Bone marrow (tissue), 2 donors: ENCODE measurements at regions not wholly inside any gene's neighbourhood (a gene's known extent, or its start where the extent isn't known, plus 50 kb on each side); places are given as distances from the start of the nearest gene placed in this dataset.
"Not testable (repeated sequence)": the region's sequence is repeated elsewhere in the genome, so short reads cannot be mapped to it uniquely, and the experiment has no call there.

ENCODE experiments used
- DNase-seq, 2 donors: peaks; one replicate each; lab custom pipeline; 2025; lab: John Stamatoyannopoulos, UW

- DNase-seq: no peak
These were observed 80.5 kb downstream of the ZIC3 start for GRCh38 chrX:137646472-137646871.

- no peak for DNase-seq
These were observed 85.7 kb downstream of the ZIC3 start for GRCh38 chrX:137651647-137652046.

GRCh38 chrX:137652086-137652485 lies 86.2 kb downstream of the ZIC3 start:
- DNase-seq: no peak

- DNase-seq: no peak
These were observed 88.6 kb downstream of the ZIC3 start for GRCh38 chrX:137654481-137654880.

GRCh38 chrX:137667776-137668175 lies 101.8 kb downstream of the ZIC3 start:
- no peak for DNase-seq

- DNase-seq: no peak
These were observed 118.7 kb downstream of the ZIC3 start for GRCh38 chrX:137684591-137684990.

- DNase-seq: no peak
These were observed 129.5 kb downstream of the ZIC3 start for GRCh38 chrX:137695417-137695816.

GRCh38 chrX:137707348-137707747 lies 141.4 kb downstream of the ZIC3 start:
- DNase-seq: no peak

- DNase-seq: no peak
These were observed 176.9 kb downstream of the ZIC3 start for GRCh38 chrX:137742846-137743245.

- DNase-seq: no peak
These were observed 177.5 kb downstream of the ZIC3 start for GRCh38 chrX:137743414-137743813.

- DNase-seq: no peak
These were observed 180.4 kb downstream of the ZIC3 start for GRCh38 chrX:137746289-137746688.

GRCh38 chrX:137747244-137748043 lies 181.5 kb downstream of the ZIC3 start:
- DNase-seq: no peak

- no peak for DNase-seq
These were observed 182.9 kb downstream of the ZIC3 start for GRCh38 chrX:137748827-137749226.

- no peak for DNase-seq
These were observed 183.3 kb downstream of the ZIC3 start for GRCh38 chrX:137749246-137749645.

GRCh38 chrX:137771537-137771936 lies 205.6 kb downstream of the ZIC3 start:
- DNase-seq: no peak

- DNase-seq: no peak
These were observed 226.3 kb downstream of the ZIC3 start for GRCh38 chrX:137792214-137792613.

- not testable (repeated sequence) for DNase-seq
These were observed 232.0 kb downstream of the ZIC3 start for GRCh38 chrX:137797926-137798325.

- no peak for DNase-seq
These were observed 257.3 kb downstream of the ZIC3 start for GRCh38 chrX:137823257-137823656.

GRCh38 chrX:137847376-137847775 lies 281.4 kb downstream of the ZIC3 start:
- no peak for DNase-seq

GRCh38 chrX:137848266-137848905 lies 282.5 kb downstream of the ZIC3 start:
- DNase-seq: no peak

- DNase-seq: no peak
These were observed 286.6 kb downstream of the ZIC3 start for GRCh38 chrX:137852502-137852901.

- DNase-seq: no peak
These were observed 289.6 kb downstream of the ZIC3 start for GRCh38 chrX:137855490-137855889.

GRCh38 chrX:137858106-137858505 lies 292.2 kb downstream of the ZIC3 start:
- DNase-seq: no peak

- no peak for DNase-seq
These were observed 312.5 kb downstream of the ZIC3 start for GRCh38 chrX:137878401-137878800.
